ENCODE measurements at regions not wholly inside any gene's neighbourhood (a gene's known extent, or its start where the extent isn't known, plus 50 kb on each side); places are given as distances from the start of the nearest gene placed in this dataset.

- intact Hi-C loops (cut with DNase I) = loop anchor here in 2 of 10 donors (10.0 kb wide), 2 partner anchors 179 to 189 kb away; partner anchors contain the start of gene NUAK1 (in 1 of the 2)
- Histone ChIP-seq H3K4me1 (peaks cover 0 to 29% (median 4%) of the 10 kb centered on the region in 9 donors), H3K27ac (peak overlapping the region in 2 of 10 donors; percentile 66 to 71), H3K36me3 (no peaks in the 10 kb centered on the region), H3K27me3 (no peaks in the 10 kb centered on the region), H3K4me3 (no peak overlapping the region), H3K9me3 (peaks cover 0 to 8% (median 0%) of the 10 kb centered on the region in 11 donors)
- TF ChIP-seq, protein P1, sequence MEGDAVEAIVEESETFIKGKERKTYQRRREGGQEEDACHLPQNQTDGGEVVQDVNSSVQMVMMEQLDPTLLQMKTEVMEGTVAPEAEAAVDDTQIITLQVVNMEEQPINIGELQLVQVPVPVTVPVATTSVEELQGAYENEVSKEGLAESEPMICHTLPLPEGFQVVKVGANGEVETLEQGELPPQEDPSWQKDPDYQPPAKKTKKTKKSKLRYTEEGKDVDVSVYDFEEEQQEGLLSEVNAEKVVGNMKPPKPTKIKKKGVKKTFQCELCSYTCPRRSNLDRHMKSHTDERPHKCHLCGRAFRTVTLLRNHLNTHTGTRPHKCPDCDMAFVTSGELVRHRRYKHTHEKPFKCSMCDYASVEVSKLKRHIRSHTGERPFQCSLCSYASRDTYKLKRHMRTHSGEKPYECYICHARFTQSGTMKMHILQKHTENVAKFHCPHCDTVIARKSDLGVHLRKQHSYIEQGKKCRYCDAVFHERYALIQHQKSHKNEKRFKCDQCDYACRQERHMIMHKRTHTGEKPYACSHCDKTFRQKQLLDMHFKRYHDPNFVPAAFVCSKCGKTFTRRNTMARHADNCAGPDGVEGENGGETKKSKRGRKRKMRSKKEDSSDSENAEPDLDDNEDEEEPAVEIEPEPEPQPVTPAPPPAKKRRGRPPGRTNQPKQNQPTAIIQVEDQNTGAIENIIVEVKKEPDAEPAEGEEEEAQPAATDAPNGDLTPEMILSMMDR (IDR thresholded peaks at IDR 0.05) = no peak
- ATAC-seq (no peak), DNase-seq (no peak)
- 85 to 100% methylated on average over 1 of the region's 1 CpG for WGBS, 2 donors
These were observed 192.9 kb downstream of the NUAK1 start for GRCh38 chr12:105945880-105946279.

- H3K9me3 ChIP-seq = peaks cover 0 to 8% (median 0%) of the 10 kb centered on the region in 11 donors
- no peaks in the 10 kb centered on the region for H3K36me3 ChIP-seq
- DNase-seq = peak; percentile 57 to 66
- TF ChIP-seq, protein P1 (IDR thresholded peaks at IDR 0.05) = peak in 3 of 9 donors; percentile 20 to 35 (median 24)
- H3K4me1 ChIP-seq = peaks cover 0 to 32% (median 4%) of the 10 kb centered on the region in 9 donors
- ATAC-seq = peak; percentile 75 to 96 (median 90)
- peak overlapping the region in 7 of 10 donors; percentile 37 to 78 (median 66) for H3K27ac ChIP-seq
- intact Hi-C loops (cut with DNase I) = loop anchor here in 2 of 10 donors (10.0 kb wide), 2 partner anchors 178 to 188 kb away; partner anchors contain the start of gene NUAK1 (in 1 of the 2)
- no peaks in the 10 kb centered on the region for H3K27me3 ChIP-seq
- H3K4me3 ChIP-seq = no peak overlapping the region
- 44 to 52% methylated on average over 2 of the region's 2 CpGs for WGBS, 2 donors
These were observed 192.3 kb downstream of the NUAK1 start for GRCh38 chr12:105946493-105946901.

DNA sequence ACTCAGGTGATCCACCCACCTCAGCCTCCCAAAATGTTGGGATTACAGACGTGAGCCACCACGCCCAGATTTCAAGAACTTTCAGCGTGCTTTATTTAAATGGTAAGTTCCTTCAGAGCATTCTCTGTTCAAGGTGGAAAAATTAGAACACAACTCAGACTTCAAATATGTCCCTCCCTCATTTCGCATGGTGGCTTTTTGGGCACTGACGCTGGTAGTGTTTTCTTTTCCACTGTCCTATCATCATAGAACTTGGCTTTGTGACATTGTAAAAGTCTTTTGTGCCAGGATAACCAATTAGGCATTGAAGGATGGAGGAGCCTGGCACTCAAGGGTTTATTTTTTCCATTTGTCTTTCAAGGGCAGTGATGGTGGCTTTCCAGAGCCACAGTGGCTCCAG lies 190.8 kb downstream of the NUAK1 start:
- Histone ChIP-seq H3K9me3 (peaks cover 0 to 8% (median 0%) of the 10 kb centered on the region in 11 donors), H3K4me3 (no peak overlapping the region), H3K4me1 (peaks cover 0 to 37% (median 4%) of the 10 kb centered on the region in 9 donors), H3K36me3 (no peaks in the 10 kb centered on the region), H3K27me3 (no peaks in the 10 kb centered on the region), H3K27ac (peak overlapping the region in 7 of 10 donors; percentile 18 to 78 (median 66))
- intact Hi-C loops (cut with DNase I) = loop anchor here in 2 of 10 donors (10.0 kb wide), 2 partner anchors 177 to 187 kb away; partner anchors contain the start of gene NUAK1 (in 1 of the 2)
- whole genome bisulfite sequencing, 2 donors = 74 to 78% methylated on average over 5 of the region's 5 CpGs
- TF ChIP-seq, protein P1 (IDR thresholded peaks at IDR 0.05) = no peak
- DNase-seq (peak in 1 of 2 donors; percentile 16), ATAC-seq (peak in 6 of 8 donors; percentile 45 to 65 (median 50))

DNA sequence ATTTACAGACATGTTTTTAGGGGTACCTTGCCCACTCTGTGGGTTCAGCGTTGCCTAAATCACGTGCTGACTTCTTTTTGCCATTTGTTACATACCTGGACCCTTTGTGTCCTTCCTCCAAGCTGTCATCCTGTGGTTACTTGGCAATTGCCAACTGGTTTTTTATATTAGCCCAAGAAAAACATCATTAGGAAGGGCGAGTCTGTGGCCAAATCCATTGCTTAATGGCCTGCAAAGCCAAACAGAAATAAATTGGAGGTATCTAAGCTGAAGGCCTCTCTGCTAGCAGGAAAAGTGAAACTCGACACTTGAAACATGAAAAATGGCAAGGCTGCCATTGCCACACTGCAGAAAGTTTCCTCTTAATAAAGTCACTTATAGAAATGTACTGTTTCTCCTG lies 190.4 kb downstream of the NUAK1 start:
- H3K4me1 ChIP-seq = peaks cover 0 to 37% (median 4%) of the 10 kb centered on the region in 9 donors
- no peaks in the 10 kb centered on the region for H3K27me3 ChIP-seq
- no peaks in the 10 kb centered on the region for H3K36me3 ChIP-seq
- no peak overlapping the region for H3K4me3 ChIP-seq
- H3K27ac ChIP-seq = peak overlapping the region in 5 of 10 donors; percentile 18 to 78 (median 38)
- DNase-seq (no peak), ATAC-seq (no peak)
- peaks cover 0 to 5% (median 0%) of the 10 kb centered on the region in 11 donors for H3K9me3 ChIP-seq
- WGBS, 2 donors = 77 to 89% methylated on average over 4 of the region's 4 CpGs
- intact Hi-C loops (cut with DNase I) = loop anchor here in 2 of 10 donors (10.0 kb wide), 2 partner anchors 176 to 186 kb away; partner anchors contain the start of gene NUAK1 (in 1 of the 2)
- TF ChIP-seq, protein P1 (IDR thresholded peaks at IDR 0.05) = no peak

All from heart right ventricle (tissue), 16 donors.